PFSK-1 (cell line): ENCODE measurements at regions not wholly inside any gene's neighbourhood (a gene's known extent, or its start where the extent isn't known, plus 50 kb on each side); places are given as distances from the start of the nearest gene placed in this dataset.

Source experiments
- FOXP2 ChIP-seq: optimal IDR thresholded peaks from 2 replicates; pipeline ENCODE3; 2011; ENCODE audit warnings: borderline replicate concordance, control low read depth, inconsistent platforms; ENCODE audit not compliant: insufficient read depth; ENCODE audit errors: extremely low read length, extremely low read depth
- POLR2AphosphoS5 ChIP-seq: IDR thresholded peaks from 2 replicates; pipeline ENCODE4 v1.6.1; 2012; ENCODE audit warnings: low read depth, mild to moderate bottlenecking, control low read depth, low read length, moderate library complexity
- SIN3A ChIP-seq: IDR thresholded peaks from 2 replicates; pipeline ENCODE4 v1.6.1; 2012; ENCODE audit warnings: mild to moderate bottlenecking, low read length, moderate library complexity, borderline replicate concordance; ENCODE audit not compliant: insufficient read depth
- TAF1 ChIP-seq: IDR thresholded peaks from 2 replicates; pipeline ENCODE4 v1.6.1; 2012; ENCODE audit warnings: low read length, control low read depth, borderline replicate concordance; ENCODE audit not compliant: insufficient read depth
- TF ChIP-seq, protein P1 (sequence below), 2 experiments: IDR thresholded peaks; 2 replicates each; pipeline versions ENCODE4 v1.6.1 to v1.8.0; 2011 to 2012; ENCODE audit warnings: low read depth in 2 of 2, low read length in 2 of 2, control low read depth in 1 of 2, inconsistent platforms in 1 of 2, mild to moderate bottlenecking in 1 of 2, moderate library complexity in 1 of 2; ENCODE audit not compliant: insufficient read depth in 1 of 2

DNA sequence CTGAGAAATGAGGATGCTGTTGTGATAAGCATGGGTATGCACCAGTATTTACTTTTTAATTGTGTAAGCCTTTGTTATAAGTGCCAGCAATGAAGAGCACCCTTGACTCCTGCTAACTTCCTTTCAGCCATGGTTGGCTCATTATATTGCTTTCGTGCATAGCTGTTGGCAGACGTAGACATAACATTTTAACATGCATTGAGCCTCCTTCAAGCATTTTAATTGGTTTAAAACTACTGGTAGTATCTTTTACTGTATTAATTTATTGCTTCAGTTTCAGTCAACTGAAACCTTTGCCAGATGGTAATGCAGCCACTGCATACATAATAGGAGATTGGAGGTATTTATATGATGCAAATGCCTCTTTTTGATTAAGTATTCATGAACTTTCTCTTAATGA, 1285.4 kb downstream of the PCDH18 start:
- TF ChIP-seq TAF1: no peak

DNA sequence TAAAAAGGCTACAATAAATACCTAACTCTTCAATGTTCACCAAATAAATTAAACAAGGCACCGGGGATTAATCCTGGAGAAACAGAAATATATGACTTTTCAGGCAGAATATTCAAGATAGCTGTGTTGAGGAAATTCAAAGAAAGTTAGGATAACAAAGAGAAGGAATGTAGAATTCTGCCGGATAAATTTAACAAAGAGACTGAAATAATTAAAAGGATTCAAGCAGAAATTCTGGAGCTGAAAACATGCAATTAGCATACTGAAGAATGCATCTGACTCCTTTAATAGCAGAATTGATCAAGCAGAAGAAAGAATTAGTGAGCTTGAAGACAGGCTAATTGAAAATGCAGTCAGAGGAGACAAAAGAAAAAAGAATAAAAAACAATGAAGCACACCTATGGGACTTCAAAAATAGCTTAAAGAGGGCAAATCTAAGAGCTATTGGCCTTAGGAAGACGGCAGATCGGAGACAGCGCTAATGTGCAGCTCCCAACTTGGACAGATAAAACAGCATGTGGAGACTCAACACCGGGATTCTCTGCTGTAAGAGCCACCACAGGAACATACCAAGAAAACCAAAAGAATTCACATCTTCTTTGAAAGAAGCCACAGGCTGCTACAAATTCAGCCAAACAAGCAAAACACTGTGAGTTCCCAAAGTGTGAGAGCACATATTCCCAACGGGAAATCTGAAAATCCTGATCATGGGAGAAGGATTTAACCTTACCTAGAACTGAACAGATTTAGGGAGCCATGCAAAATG, 1290.9 kb downstream of the PCDH18 start:
- no peak for TF ChIP-seq POLR2AphosphoS5
- no peak for TF ChIP-seq TAF1
- no peak for TF ChIP-seq FOXP2
- TF ChIP-seq, protein P1, sequence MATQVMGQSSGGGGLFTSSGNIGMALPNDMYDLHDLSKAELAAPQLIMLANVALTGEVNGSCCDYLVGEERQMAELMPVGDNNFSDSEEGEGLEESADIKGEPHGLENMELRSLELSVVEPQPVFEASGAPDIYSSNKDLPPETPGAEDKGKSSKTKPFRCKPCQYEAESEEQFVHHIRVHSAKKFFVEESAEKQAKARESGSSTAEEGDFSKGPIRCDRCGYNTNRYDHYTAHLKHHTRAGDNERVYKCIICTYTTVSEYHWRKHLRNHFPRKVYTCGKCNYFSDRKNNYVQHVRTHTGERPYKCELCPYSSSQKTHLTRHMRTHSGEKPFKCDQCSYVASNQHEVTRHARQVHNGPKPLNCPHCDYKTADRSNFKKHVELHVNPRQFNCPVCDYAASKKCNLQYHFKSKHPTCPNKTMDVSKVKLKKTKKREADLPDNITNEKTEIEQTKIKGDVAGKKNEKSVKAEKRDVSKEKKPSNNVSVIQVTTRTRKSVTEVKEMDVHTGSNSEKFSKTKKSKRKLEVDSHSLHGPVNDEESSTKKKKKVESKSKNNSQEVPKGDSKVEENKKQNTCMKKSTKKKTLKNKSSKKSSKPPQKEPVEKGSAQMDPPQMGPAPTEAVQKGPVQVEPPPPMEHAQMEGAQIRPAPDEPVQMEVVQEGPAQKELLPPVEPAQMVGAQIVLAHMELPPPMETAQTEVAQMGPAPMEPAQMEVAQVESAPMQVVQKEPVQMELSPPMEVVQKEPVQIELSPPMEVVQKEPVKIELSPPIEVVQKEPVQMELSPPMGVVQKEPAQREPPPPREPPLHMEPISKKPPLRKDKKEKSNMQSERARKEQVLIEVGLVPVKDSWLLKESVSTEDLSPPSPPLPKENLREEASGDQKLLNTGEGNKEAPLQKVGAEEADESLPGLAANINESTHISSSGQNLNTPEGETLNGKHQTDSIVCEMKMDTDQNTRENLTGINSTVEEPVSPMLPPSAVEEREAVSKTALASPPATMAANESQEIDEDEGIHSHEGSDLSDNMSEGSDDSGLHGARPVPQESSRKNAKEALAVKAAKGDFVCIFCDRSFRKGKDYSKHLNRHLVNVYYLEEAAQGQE (IDR thresholded peaks at IDR 0.05; ENCODE audit: insufficient read depth in 1 of 2, low read depth in 2 of 2, low read length in 2 of 2): no peak
- no peak for TF ChIP-seq SIN3A

DNA sequence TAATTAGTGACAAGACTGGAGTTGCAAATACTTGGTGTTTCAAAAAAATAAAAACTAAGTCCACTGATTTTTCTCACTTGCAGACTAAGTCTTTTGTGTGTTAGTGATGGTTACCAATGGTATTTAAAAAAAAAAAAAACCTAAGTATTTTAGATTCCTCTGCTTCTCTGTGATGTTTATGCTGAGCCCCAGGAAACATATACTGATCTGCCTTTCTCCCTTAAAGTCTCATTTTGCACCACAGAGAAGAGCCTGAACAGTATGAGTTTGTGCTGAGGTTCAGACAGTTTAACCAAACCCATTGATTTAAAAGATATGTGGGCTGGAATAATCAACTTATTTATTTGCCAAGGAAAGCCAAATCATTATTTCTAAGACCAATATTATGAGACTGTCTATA, 1305.0 kb downstream of the PCDH18 start:
- TF ChIP-seq FOXP2 (no peak), POLR2AphosphoS5 (no peak), TAF1 (no peak), SIN3A (no peak)
- TF ChIP-seq, protein P1 (IDR thresholded peaks at IDR 0.05; ENCODE audit: insufficient read depth in 1 of 2, low read depth in 2 of 2, low read length in 2 of 2): no peak

DNA sequence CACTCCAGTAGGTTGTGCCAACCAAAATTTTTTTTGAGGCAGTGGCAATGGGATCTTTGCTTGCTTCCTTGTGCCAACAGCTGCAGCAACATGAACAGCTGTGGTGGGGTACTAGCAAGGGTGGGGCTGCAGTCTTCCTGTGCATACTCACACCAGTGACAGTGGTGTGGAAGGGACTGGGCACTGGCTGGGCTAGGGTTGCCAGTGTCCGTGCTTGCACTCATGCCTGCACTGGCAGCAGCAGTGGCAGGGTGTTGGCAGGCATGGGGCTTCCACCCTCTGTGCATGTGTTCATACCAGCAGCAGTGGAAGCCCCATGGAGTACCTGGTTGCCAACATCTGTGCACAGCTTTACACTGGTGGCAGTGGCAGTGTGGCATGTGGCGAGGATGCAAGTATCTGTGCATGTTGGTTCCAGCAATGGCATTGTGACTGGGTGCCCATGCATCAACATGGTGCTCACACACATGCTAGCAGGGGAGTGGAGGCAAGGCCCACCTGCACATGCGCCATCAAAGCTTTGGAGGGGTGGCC, 1312.6 kb downstream of the PCDH18 start:
- no peak for TF ChIP-seq TAF1
- no peak for TF ChIP-seq POLR2AphosphoS5
- TF ChIP-seq SIN3A: no peak
- TF ChIP-seq FOXP2: no peak
- TF ChIP-seq, protein P1 (IDR thresholded peaks at IDR 0.05; ENCODE audit: insufficient read depth in 1 of 2, low read depth in 2 of 2, low read length in 2 of 2): no peak

DNA sequence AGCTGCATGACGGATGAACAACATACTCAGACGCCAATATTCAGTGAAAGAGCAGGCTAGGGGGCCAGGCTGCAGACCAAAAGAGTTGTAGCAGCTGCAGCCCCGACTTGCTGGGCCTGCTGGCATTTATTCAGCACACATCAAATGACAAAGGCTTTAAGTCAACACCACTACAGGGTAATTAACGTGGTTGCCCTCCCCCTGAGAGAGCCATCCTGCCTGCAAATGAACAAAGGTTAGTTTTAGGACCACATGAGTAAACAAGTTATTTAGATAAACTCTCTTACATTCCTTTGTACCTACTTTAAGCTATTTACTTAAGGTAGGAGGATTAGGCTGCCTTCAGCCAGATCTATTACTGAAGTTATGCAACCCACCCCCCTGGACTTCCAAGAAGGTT, 1329.1 kb downstream of the PCDH18 start:
- no peak for TF ChIP-seq POLR2AphosphoS5
- no peak for TF ChIP-seq TAF1

DNA sequence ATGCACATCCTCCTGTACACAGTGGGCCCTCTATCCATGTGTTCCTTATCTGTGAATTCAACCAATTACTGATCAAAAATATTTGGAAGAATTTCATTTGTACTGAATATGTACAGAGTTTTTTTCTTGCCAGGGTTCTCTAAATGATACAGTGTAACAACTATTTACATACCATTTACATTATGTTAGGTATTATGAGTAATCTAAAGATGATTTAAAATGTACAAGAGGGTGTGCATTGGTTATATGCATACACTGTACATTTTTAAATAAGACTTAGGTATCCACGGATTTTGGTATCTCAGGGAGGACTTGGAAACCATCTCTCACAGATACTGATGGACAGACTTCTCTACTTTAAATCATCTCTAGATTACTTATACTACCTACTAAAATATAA, 1333.9 kb downstream of the PCDH18 start:
- TF ChIP-seq TAF1: no peak
- no peak for TF ChIP-seq SIN3A
- TF ChIP-seq POLR2AphosphoS5: no peak
- TF ChIP-seq, protein P1 (IDR thresholded peaks at IDR 0.05; ENCODE audit: insufficient read depth in 1 of 2, low read depth in 2 of 2, low read length in 2 of 2): no peak
- TF ChIP-seq FOXP2: no peak
